ENCODE measurements at regions not wholly inside any gene's neighbourhood (a gene's known extent, or its start where the extent isn't known, plus 50 kb on each side); places are given as distances from the start of the nearest gene placed in this dataset.

- TF ChIP-seq CTCF (IDR thresholded peaks at IDR 0.05 in 2 of 3, conservative IDR thresholded peaks at IDR 0.05 in 1 of 3; ENCODE audit: borderline replicate concordance in 1 of 3, insufficient read depth in 1 of 3, low read depth in 2 of 3, low read length in 2 of 3) = no peak
- no peak for TF ChIP-seq POLR2A (IDR thresholded peaks at IDR 0.05; ENCODE audit: borderline replicate concordance, extremely low read depth, insufficient read depth, insufficient read length)
- no peak for TF ChIP-seq POLR2AphosphoS5 (IDR thresholded peaks at IDR 0.05; ENCODE audit: low read depth, low read length)
- TF ChIP-seq ATF3 (IDR thresholded peaks at IDR 0.05) = no peak
- no peak for TF ChIP-seq EZH2 (IDR thresholded peaks at IDR 0.05)
- no peak for TF ChIP-seq ZNF274 (IDR thresholded peaks at IDR 0.05; ENCODE audit: low read depth, low read length)
- no peak for TF ChIP-seq YY1 (IDR thresholded peaks at IDR 0.05; ENCODE audit: extremely low read depth, insufficient replicate concordance, low read depth, low read length)
- no peak for TF ChIP-seq ZFX (IDR thresholded peaks at IDR 0.05)
Measured at GRCh38 chr5:54667136-54667535, 149.6 kb downstream of the SNX18 start.

Data from HCT116 (cell line).